ENCODE measurements at regions not wholly inside any gene's neighbourhood (a gene's known extent, or its start where the extent isn't known, plus 50 kb on each side); places are given as distances from the start of the nearest gene placed in this dataset.

GRCh38 chr16:48932216-48932855 is 322.4 kb upstream of the N4BP1 start:
- H4K20me1 ChIP-seq (ENCODE audit: control insufficient read depth, insufficient read depth, low read depth, low read length) = no peaks in the 10 kb centered on the region
- H3K27me3 ChIP-seq (ENCODE audit: control insufficient read depth, low read length) = no peaks in the 10 kb centered on the region
- no peak overlapping the region for H3K4me2 ChIP-seq (ENCODE audit: low read length)
- no peaks in the 10 kb centered on the region for H3K36me3 ChIP-seq (ENCODE audit: control insufficient read depth, low read length)
- no peaks in the 10 kb centered on the region for H3K4me1 ChIP-seq (ENCODE audit: control insufficient read depth, low read length)
- no peak for TF ChIP-seq CTCF (IDR thresholded peaks at IDR 0.05; ENCODE audit: low read depth, low read length, poor library complexity, severe bottlenecking)
- no peak for TF ChIP-seq EZH2phosphoT487 (IDR thresholded peaks at IDR 0.05; ENCODE audit: borderline replicate concordance, low read length)
- H3F3A ChIP-seq (ENCODE audit: control insufficient read depth, insufficient read depth) = no peaks in the 10 kb centered on the region
- no peaks in the 10 kb centered on the region for H3K9me2 ChIP-seq (replicated peaks; ENCODE audit: control insufficient read depth, low read length)
- H3K27ac ChIP-seq (ENCODE audit: low read depth, low read length) = no peak overlapping the region
- peaks cover 25% of the 10 kb centered on the region for H3K9me3 ChIP-seq (ENCODE audit: control insufficient read depth, insufficient read depth, low read length)
- no peak overlapping the region for H3K4me3 ChIP-seq (ENCODE audit: low read length)
- no peaks in the 10 kb centered on the region for H3K79me2 ChIP-seq (ENCODE audit: control insufficient read depth, low read length)

GRCh38 chr16:48930951-48931553 is 321.1 kb upstream of the N4BP1 start:
- H3K36me3 ChIP-seq (ENCODE audit: control insufficient read depth, low read length) = no peaks in the 10 kb centered on the region
- H3K4me2 ChIP-seq (ENCODE audit: low read length) = no peak overlapping the region
- H3K4me3 ChIP-seq (ENCODE audit: low read length) = no peak overlapping the region
- H3K27me3 ChIP-seq (ENCODE audit: control insufficient read depth, low read length) = no peaks in the 10 kb centered on the region
- H3K79me2 ChIP-seq (ENCODE audit: control insufficient read depth, low read length) = no peaks in the 10 kb centered on the region
- TF ChIP-seq CTCF (IDR thresholded peaks at IDR 0.05; ENCODE audit: low read depth, low read length, poor library complexity, severe bottlenecking) = no peak
- TF ChIP-seq EZH2phosphoT487 (IDR thresholded peaks at IDR 0.05; ENCODE audit: borderline replicate concordance, low read length) = no peak
- no peaks in the 10 kb centered on the region for H3K9me2 ChIP-seq (replicated peaks; ENCODE audit: control insufficient read depth, low read length)
- H3K4me1 ChIP-seq (ENCODE audit: control insufficient read depth, low read length) = no peaks in the 10 kb centered on the region
- peaks cover 25% of the 10 kb centered on the region for H3K9me3 ChIP-seq (ENCODE audit: control insufficient read depth, insufficient read depth, low read length)
- no peaks in the 10 kb centered on the region for H4K20me1 ChIP-seq (ENCODE audit: control insufficient read depth, insufficient read depth, low read depth, low read length)
- H3F3A ChIP-seq (ENCODE audit: control insufficient read depth, insufficient read depth) = no peaks in the 10 kb centered on the region
- no peak overlapping the region for H3K27ac ChIP-seq (ENCODE audit: low read depth, low read length)

- H4K20me1 ChIP-seq (ENCODE audit: control insufficient read depth, insufficient read depth, low read depth, low read length) = no peaks in the 10 kb centered on the region
- H3K4me2 ChIP-seq (ENCODE audit: low read length) = no peak overlapping the region
- H3K36me3 ChIP-seq (ENCODE audit: control insufficient read depth, low read length) = no peaks in the 10 kb centered on the region
- H3K9me2 ChIP-seq (replicated peaks; ENCODE audit: control insufficient read depth, low read length) = no peaks in the 10 kb centered on the region
- TF ChIP-seq EZH2phosphoT487 (IDR thresholded peaks at IDR 0.05; ENCODE audit: borderline replicate concordance, low read length) = no peak
- TF ChIP-seq CTCF (IDR thresholded peaks at IDR 0.05; ENCODE audit: low read depth, low read length, poor library complexity, severe bottlenecking) = no peak
- H3K27me3 ChIP-seq (ENCODE audit: control insufficient read depth, low read length) = no peaks in the 10 kb centered on the region
- no peaks in the 10 kb centered on the region for H3K4me1 ChIP-seq (ENCODE audit: control insufficient read depth, low read length)
- no peak overlapping the region for H3K4me3 ChIP-seq (ENCODE audit: low read length)
- H3K79me2 ChIP-seq (ENCODE audit: control insufficient read depth, low read length) = no peaks in the 10 kb centered on the region
- H3K27ac ChIP-seq (ENCODE audit: low read depth, low read length) = no peak overlapping the region
- no peaks in the 10 kb centered on the region for H3K9me3 ChIP-seq (ENCODE audit: control insufficient read depth, insufficient read depth, low read length)
- H3F3A ChIP-seq (ENCODE audit: control insufficient read depth, insufficient read depth) = no peaks in the 10 kb centered on the region
Measured at GRCh38 chr16:48919791-48920190, 309.8 kb upstream of the N4BP1 start.
